ENCODE measurements at regions not wholly inside any gene's neighbourhood (a gene's known extent, or its start where the extent isn't known, plus 50 kb on each side); places are given as distances from the start of the nearest gene placed in this dataset.

- TF ChIP-seq EZH2 (IDR thresholded peaks at IDR 0.05; ENCODE audit: borderline replicate concordance, low read depth, low read length, poor library complexity, severe bottlenecking), result no peak
- no peak for TF ChIP-seq CTCF (conservative IDR thresholded peaks at IDR 0.05; ENCODE audit: low read depth, low read length)
Observed at GRCh38 chr3:22495791-22496190, 707.3 kb upstream of the UBE2E2 start.
